ENCODE measurements at regions not wholly inside any gene's neighbourhood (a gene's known extent, or its start where the extent isn't known, plus 50 kb on each side); places are given as distances from the start of the nearest gene placed in this dataset.

- no peak for DNase-seq (ENCODE audit: extremely low spot score)
These were observed 180.2 kb upstream of the ROBO1 start for GRCh38 chr3:79947957-79948356.

GRCh38 chr3:79947469-79947868 lies 179.7 kb upstream of the ROBO1 start:
- WGBS, result 94% methylated on average over 1 of the region's 1 CpG
- no peaks in the 10 kb centered on the region for H3K4me1 ChIP-seq
- intact Hi-C loops (cut with DNase I), result no loop called here
- TF ChIP-seq, protein P1, sequence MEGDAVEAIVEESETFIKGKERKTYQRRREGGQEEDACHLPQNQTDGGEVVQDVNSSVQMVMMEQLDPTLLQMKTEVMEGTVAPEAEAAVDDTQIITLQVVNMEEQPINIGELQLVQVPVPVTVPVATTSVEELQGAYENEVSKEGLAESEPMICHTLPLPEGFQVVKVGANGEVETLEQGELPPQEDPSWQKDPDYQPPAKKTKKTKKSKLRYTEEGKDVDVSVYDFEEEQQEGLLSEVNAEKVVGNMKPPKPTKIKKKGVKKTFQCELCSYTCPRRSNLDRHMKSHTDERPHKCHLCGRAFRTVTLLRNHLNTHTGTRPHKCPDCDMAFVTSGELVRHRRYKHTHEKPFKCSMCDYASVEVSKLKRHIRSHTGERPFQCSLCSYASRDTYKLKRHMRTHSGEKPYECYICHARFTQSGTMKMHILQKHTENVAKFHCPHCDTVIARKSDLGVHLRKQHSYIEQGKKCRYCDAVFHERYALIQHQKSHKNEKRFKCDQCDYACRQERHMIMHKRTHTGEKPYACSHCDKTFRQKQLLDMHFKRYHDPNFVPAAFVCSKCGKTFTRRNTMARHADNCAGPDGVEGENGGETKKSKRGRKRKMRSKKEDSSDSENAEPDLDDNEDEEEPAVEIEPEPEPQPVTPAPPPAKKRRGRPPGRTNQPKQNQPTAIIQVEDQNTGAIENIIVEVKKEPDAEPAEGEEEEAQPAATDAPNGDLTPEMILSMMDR (IDR thresholded peaks at IDR 0.05), result no peak
- TF ChIP-seq POLR2A (IDR thresholded peaks at IDR 0.05; ENCODE audit: low read depth) (no peak), POLR2AphosphoS5 (IDR thresholded peaks at IDR 0.05) (no peak), EP300 (IDR thresholded peaks at IDR 0.05) (no peak)
- H3K27me3 ChIP-seq, result no peaks in the 10 kb centered on the region
- H3K27ac ChIP-seq (replicated peaks in 1 of 4), result no peak overlapping the region
- H3K4me3 ChIP-seq, result no peak overlapping the region
- no peaks in the 10 kb centered on the region for H3K36me3 ChIP-seq
- DNase-seq (ENCODE audit: extremely low spot score), result no peak
- no peaks in the 10 kb centered on the region for H3K9me3 ChIP-seq

More at GRCh38 chr3:79947957-79948356, 180.2 kb upstream of the ROBO1 start:
- intact Hi-C loops (cut with DNase I), result no loop called here
- WGBS, result 85% methylated on average over 2 of the region's 2 CpGs
- Histone ChIP-seq H3K27ac (replicated peaks in 1 of 4) (no peak overlapping the region), H3K4me1 (no peaks in the 10 kb centered on the region), H3K36me3 (no peaks in the 10 kb centered on the region), H3K9me3 (no peaks in the 10 kb centered on the region), H3K4me3 (no peak overlapping the region), H3K27me3 (no peaks in the 10 kb centered on the region)
- TF ChIP-seq POLR2A (IDR thresholded peaks at IDR 0.05; ENCODE audit: low read depth), result no peak
- TF ChIP-seq, protein P1 (IDR thresholded peaks at IDR 0.05), result no peak

GRCh38 chr3:79937567-79937966 lies 169.8 kb upstream of the ROBO1 start:
- no peak overlapping the region for H3K4me3 ChIP-seq
- no peaks in the 10 kb centered on the region for H3K9me3 ChIP-seq
- DNase-seq (ENCODE audit: extremely low spot score), result no peak
- 56% methylated on average over 1 of the region's 1 CpG for WGBS
- H3K4me1 ChIP-seq, result no peaks in the 10 kb centered on the region
- TF ChIP-seq POLR2AphosphoS5 (IDR thresholded peaks at IDR 0.05), result no peak
- TF ChIP-seq, protein P1 (IDR thresholded peaks at IDR 0.05), result no peak
- no peaks in the 10 kb centered on the region for H3K27me3 ChIP-seq
- intact Hi-C loops (cut with DNase I), result no loop called here
- no peak overlapping the region for H3K27ac ChIP-seq (replicated peaks in 1 of 4)
- no peaks in the 10 kb centered on the region for H3K36me3 ChIP-seq

GRCh38 chr3:79930196-79930595 lies 162.4 kb upstream of the ROBO1 start:
- WGBS, result 90% methylated on average over 7 of the region's 8 CpGs
- TF ChIP-seq POLR2A (IDR thresholded peaks at IDR 0.05; ENCODE audit: low read depth), result no peak
- Histone ChIP-seq H3K27ac (replicated peaks in 1 of 4) (no peak overlapping the region), H3K4me1 (no peaks in the 10 kb centered on the region), H3K9me3 (no peaks in the 10 kb centered on the region), H3K36me3 (no peaks in the 10 kb centered on the region), H3K27me3 (no peaks in the 10 kb centered on the region), H3K4me3 (no peak overlapping the region)
- no peak for DNase-seq (ENCODE audit: extremely low spot score)
- intact Hi-C loops (cut with DNase I), result no loop called here

DNA sequence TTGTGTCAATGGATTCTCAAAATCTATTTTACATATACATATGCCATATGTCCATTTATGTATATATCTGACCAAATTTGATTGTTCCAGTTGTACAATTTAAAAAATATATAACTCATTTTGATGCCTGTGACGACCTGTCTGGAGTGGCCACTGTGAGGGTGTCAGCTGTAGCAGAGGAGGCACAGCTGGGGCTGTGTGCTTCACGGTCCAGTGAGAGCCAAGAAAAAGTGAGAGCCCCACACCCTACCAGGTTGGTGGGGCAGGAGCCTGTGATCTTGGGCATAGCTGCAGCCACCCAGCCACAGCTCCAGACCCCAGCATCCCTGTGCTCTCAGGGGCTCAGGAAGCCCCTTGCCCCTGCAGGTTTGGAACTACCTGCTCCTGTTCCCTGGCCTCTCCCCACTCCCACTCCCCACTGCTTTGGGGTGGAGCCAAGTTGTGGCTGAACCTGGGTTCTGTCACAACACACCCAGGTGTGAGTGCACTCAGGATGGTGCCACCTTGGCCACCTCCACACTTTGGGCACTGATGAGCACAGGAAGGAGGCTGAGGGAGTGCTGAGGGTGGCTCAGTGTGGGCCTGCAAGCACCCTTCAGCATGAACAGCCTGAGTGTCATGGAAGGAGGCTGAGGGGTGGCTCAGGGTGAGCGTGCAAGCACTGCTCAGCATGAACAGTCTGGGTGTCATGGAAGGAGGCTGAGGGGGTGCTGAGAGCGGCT lies 161.1 kb upstream of the ROBO1 start:
- no peak for DNase-seq (ENCODE audit: extremely low spot score)
- Histone ChIP-seq H3K27me3 (no peaks in the 10 kb centered on the region), H3K4me3 (no peak overlapping the region), H3K36me3 (no peaks in the 10 kb centered on the region), H3K4me1 (no peaks in the 10 kb centered on the region), H3K27ac (replicated peaks in 1 of 4) (no peak overlapping the region), H3K9me3 (no peaks in the 10 kb centered on the region)
- intact Hi-C loops (cut with DNase I), result no loop called here
- no peak for TF ChIP-seq POLR2A (IDR thresholded peaks at IDR 0.05; ENCODE audit: low read depth)
- TF ChIP-seq POLR2AphosphoS5 (IDR thresholded peaks at IDR 0.05), result no peak
- TF ChIP-seq, protein P1 (IDR thresholded peaks at IDR 0.05), result no peak
- TF ChIP-seq EP300 (IDR thresholded peaks at IDR 0.05), result no peak
- WGBS, result 71% methylated on average over 4 of the region's 4 CpGs

All from esophagus muscularis mucosa (tissue), 4 donors.